ENCODE measurements at regions not wholly inside any gene's neighbourhood (a gene's known extent, or its start where the extent isn't known, plus 50 kb on each side); places are given as distances from the start of the nearest gene placed in this dataset.

GRCh38 chr13:74768521-74769085, 634.4 kb upstream of the KLF12 start:
- DNase-seq (ENCODE audit: low read depth): no peak
- no peak for TF ChIP-seq CTCF (IDR thresholded peaks at IDR 0.05; ENCODE audit: insufficient read depth, low read depth, low read length, missing control alignments)
- H3K4me3 ChIP-seq (ENCODE audit: low read depth, low read length): no peak overlapping the region

- no peak overlapping the region for H3K4me3 ChIP-seq (ENCODE audit: low read depth, low read length)
- no peak for TF ChIP-seq CTCF (IDR thresholded peaks at IDR 0.05; ENCODE audit: insufficient read depth, low read depth, low read length, missing control alignments)
- DNase-seq (ENCODE audit: low read depth): no peak
Observed at GRCh38 chr13:74767050-74767449, 632.8 kb upstream of the KLF12 start.

DNA sequence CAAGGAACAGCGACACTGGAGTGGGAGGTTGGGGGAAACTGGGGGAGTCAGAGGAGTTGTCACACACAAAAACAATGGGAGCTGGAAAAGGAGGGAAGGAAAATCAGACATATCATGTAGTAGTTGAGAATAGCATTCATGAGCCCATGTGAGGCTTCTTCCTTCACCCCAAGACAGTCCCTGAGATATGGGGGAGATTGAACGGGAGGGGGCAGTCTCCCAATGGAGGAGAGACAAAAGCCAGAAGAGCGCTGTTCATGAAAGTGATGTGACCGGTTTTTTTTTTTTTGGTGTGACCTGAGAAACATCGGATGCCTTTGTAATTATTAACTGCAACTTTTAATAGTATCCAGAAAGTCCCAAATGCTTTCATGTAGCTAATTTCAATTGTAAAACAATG, 631.8 kb upstream of the KLF12 start:
- DNase-seq (ENCODE audit: low read depth): no peak
- no peak overlapping the region for H3K4me3 ChIP-seq (ENCODE audit: low read depth, low read length)
- TF ChIP-seq CTCF (IDR thresholded peaks at IDR 0.05; ENCODE audit: insufficient read depth, low read depth, low read length, missing control alignments): no peak

DNA sequence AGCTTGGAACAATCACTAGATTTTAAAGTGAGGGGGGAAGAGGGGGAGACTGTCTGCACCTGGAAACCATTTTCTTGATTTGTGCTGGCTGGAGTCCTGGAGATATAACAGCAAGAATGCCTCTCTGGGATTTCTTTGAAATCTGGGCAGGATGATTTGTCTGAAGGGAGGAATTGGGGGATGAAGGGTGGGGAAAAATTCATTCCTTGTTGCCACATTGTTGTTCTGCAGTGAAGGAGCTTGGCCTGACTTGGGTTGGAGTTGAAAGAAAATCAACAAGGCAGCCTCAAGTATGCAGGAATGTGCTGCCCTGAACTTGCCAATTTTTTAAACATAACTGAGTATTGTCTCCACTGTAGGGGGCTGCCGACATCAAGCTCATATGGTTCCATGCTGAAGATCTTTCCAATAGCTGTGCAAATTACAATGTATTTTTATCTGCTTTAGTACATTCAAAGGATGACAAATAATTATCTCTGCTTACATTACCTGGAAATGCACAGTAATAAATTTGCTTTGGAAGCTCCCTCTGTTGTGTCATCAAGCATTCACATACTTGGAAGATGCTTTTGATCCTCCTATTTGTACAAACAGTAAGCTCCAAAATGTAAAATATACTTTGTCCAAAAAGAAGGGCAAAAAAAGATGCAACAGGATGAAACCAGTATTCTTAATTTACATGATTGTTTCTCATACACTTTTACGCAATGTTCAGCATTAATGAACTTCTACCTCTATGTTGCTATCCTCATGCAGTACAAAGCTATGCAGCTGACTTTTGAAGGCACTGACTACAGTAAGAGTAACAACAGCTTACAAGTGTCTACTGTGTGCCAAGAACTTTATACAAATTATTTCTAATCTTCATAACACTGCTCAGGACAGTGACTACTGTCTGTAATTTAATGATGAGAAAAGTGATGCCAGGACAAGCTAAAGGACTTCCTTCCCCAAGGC, 627.9 kb upstream of the KLF12 start:
- no peak overlapping the region for H3K4me3 ChIP-seq (ENCODE audit: low read depth, low read length)
- no peak for DNase-seq (ENCODE audit: low read depth)
- no peak for TF ChIP-seq CTCF (IDR thresholded peaks at IDR 0.05; ENCODE audit: insufficient read depth, low read depth, low read length, missing control alignments)

GRCh38 chr13:74758188-74758587, 624.0 kb upstream of the KLF12 start:
- DNase-seq (ENCODE audit: low read depth): no peak
- TF ChIP-seq CTCF (IDR thresholded peaks at IDR 0.05; ENCODE audit: insufficient read depth, low read depth, low read length, missing control alignments): no peak

DNA sequence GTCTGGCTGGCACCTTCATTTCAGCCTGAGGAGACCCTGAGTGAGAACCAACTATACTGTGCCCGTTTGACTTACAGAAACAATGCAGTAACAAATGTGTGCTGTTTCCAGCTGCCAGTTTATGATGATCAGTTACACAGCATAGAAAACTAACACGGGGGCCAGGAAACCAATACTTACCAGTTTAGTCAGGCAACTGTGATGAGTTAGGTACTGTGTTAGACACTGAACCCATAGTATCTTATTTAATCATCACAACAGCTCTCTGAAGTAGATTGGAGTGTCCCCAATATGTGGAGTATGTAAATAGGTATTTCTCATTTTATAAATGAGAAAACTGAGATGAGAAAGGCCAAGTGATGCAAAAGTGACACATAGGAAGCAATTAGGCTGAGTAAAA, 620.9 kb upstream of the KLF12 start:
- TF ChIP-seq CTCF (IDR thresholded peaks at IDR 0.05; ENCODE audit: insufficient read depth, low read depth, low read length, missing control alignments): no peak
- no peak for DNase-seq (ENCODE audit: low read depth)
- no peak overlapping the region for H3K4me3 ChIP-seq (ENCODE audit: low read depth, low read length)

More at GRCh38 chr13:74758188-74758587, 624.0 kb upstream of the KLF12 start:
- H3K4me3 ChIP-seq (ENCODE audit: low read depth, low read length): no peak overlapping the region
